NCI-H2081 (cell line): ENCODE measurements at regions not wholly inside any gene's neighbourhood (a gene's known extent, or its start where the extent isn't known, plus 50 kb on each side); places are given as distances from the start of the nearest gene placed in this dataset.
"Not testable (repeated sequence)": the region's sequence is repeated elsewhere in the genome, so short reads cannot be mapped to it uniquely, and the experiment has no call there.

Experiments used
- DNase-seq, 2 experiments: peaks; one replicate each; lab custom pipeline; 2025; lab: John Stamatoyannopoulos, UW

GRCh38 chr10:20492447-20492846, 404.7 kb downstream of the NEBL start:
- no peak for DNase-seq

DNA sequence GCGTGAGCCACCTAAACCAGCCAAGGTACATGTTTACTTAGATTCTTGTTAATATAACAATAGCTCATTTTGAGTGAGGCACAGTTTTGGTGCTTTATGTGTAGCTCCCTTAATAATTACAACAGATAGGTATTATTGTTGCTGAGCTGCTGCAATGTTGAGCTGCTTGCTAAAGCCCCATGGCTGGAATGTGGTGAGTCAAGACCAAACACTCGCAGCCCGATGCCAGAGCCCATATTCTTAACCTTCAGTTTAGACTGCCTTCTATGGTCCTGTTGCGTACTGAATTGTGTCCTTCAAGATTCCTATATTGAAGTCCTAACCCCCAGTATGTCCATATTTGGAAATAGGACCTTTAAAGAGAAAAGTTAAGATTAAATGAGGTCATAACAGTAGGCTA, 407.1 kb downstream of the NEBL start:
- DNase-seq, result no peak

DNA sequence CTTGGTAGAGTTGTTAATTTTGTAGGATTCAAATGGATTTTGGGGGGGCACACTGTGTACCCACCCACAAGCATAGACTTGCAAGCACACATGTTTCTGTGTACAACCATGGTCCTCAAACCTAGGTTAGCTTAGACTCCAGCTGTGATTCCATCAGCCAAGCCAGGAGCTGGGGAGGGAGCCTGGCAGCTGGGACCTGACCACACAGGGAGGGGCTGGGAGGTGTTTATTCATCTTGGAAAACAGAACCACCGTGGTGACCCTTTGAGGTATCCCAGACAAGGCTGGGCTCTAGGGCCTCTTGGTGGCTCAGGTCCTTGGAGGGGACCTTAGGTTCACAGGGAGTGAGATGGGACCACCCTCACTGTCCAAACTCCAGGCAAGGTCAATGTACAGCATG, 410.3 kb downstream of the NEBL start:
- no peak for DNase-seq

- no peak for DNase-seq
These were observed 411.6 kb downstream of the NEBL start for GRCh38 chr10:20485554-20485953.

DNA sequence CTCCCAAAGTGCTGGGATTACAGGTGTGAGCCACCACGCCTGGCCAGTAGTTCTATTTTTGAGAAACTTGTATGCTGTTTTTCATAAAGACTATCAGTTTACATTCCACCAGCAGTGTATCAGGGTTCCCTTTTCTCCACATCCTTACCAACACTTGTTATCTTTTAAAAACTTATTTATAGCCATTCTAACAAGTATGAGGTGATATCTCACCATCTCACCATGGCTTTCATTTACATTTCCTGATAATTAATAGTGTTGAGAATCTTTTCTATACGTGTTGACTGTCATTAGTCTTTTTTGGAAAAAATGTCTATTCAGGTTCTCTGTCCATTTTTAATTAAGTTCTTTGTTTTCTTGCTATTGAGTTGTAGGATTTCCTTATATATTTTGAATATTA, 416.1 kb downstream of the NEBL start:
- no peak for DNase-seq

- not testable (repeated sequence) for DNase-seq
These were observed 416.5 kb downstream of the NEBL start for GRCh38 chr10:20480575-20480974.

GRCh38 chr10:20474064-20474463, 423.0 kb downstream of the NEBL start:
- DNase-seq, result no peak

GRCh38 chr10:20473023-20473760, 423.9 kb downstream of the NEBL start:
- DNase-seq, result no peak

- no peak for DNase-seq
These were observed 430.4 kb downstream of the NEBL start for GRCh38 chr10:20466731-20467130.

DNA sequence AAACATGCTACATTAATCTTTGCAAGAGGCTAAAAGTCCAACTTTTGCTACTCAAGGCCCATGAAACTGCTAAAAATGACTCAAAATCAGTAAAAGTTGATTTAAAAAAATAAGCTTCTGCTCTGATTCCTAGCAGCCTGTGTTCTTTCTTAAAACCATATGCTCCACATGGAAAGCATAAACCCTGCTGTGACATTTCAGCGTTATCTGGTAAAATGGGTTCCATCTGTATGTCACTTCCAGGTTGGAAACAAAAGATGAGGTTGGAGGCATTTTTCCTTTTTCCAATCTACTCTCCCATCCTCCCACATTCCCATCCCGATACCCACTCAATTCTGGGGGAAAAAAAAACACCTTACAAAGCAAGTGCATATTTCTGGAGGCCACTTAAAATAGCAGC, 439.5 kb downstream of the NEBL start:
- no peak for DNase-seq

DNA sequence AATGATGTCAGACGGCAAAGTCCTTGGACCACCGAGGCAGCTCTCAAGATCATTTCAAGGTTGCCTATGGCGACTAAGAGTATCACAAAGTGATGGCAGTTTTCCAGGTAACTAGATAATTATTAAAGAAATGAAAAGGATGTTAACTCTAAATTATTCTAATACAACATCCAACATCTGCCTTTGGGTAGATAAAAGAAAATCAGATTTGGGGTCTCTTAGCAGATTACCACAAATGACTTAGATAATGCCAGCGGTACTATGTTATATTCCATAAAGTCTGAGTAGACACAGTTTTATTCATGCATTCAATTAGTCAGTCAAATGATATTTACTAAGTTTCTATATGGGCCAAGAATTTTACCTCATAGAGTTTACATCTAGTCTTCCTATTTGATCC, 441.3 kb downstream of the NEBL start:
- DNase-seq, result no peak

- DNase-seq, result no peak
These were observed 442.8 kb downstream of the NEBL start for GRCh38 chr10:20454331-20454730.

DNA sequence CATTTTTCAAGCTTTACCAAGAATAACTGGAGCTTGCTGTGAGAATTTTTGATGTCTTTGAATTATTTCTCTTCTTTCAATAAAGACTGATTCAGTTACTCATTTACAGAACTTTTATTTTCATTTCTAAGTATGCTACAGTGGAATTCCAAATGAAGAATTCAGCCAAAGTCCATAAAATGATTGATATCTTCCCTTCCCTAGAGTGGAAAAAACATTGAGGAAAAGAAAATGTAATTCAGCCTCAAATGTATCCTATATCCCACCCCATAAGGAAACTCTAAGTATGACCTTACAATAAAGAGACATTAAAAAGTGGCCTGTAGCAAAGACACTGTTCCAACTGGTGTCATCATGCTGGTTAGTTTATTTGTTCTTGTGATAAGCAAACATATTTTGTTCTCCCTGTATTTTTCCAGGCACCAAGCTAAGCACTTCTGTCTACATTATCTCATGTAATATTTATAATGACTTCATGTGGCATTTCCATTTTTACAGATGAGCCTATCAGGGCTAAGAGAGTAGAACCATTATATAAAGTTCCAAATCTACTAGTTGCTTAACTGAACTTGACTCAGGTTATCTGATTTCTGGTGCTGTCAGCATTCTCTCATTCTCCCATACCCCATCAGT, 450.4 kb downstream of the NEBL start:
- no peak for DNase-seq

GRCh38 chr10:20443094-20443493, 454.0 kb downstream of the NEBL start:
- peak in 1 of 2 experiments; percentile 18 for DNase-seq

- DNase-seq, result no peak
These were observed 467.4 kb downstream of the NEBL start for GRCh38 chr10:20429742-20430141.

GRCh38 chr10:20427821-20428220, 469.3 kb downstream of the NEBL start:
- no peak for DNase-seq

- no peak for DNase-seq
These were observed 478.8 kb downstream of the NEBL start for GRCh38 chr10:20418286-20418685.

DNA sequence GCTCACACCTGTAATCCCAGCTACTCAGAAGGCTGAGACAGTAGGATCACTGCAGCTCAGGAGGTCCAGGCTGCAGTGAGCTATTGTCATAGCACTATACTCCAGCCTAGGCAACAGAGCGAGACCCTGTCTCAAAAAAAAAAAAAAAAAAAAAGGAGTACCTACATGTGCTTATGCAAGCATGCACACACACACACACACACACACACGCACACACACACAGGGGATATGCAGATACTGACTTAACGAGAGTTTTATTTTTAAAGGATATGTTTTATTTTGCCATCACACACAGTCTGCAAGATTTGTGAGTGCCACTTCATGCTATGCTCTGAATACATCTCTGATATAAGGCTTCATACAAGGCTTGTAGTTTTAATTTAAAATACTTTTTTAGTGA, 479.3 kb downstream of the NEBL start:
- DNase-seq, result no peak

DNA sequence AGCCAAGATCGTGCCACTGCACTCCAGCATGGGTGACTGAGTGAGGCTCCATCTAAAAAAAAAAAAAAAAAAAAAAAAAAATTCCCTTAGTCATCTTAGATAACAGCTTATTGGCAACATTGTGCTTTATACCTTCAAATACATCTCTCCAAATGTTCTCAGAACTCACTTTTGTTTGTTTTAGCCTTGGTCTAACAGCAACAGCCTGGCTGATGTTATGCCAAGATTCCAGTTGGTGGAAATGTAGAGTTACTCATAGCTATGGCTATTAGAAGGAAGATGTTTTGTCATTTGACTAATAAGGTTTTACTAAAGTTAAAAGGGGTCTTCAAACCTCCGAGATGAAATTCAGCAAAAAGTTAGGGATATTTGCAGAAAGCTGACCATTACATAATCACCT, 481.4 kb downstream of the NEBL start:
- no peak for DNase-seq

DNA sequence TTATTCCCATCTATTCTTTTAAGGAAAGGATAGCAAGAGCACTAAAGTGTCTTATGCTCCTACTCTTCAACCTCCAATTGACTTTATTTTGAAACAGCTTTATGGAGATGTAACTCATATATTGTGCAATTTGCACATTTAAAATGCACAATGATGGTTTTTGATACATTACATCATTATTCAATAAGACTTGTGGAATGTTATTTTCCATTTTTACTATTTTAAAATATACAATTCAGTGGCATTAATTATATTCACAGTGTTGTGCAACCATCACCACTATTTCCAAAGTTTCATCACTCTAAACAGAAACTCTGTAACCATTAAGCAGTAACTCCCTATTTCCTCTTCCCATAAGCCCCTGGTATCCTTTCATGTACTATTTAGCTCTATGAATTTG, 489.8 kb downstream of the NEBL start:
- no peak for DNase-seq

DNA sequence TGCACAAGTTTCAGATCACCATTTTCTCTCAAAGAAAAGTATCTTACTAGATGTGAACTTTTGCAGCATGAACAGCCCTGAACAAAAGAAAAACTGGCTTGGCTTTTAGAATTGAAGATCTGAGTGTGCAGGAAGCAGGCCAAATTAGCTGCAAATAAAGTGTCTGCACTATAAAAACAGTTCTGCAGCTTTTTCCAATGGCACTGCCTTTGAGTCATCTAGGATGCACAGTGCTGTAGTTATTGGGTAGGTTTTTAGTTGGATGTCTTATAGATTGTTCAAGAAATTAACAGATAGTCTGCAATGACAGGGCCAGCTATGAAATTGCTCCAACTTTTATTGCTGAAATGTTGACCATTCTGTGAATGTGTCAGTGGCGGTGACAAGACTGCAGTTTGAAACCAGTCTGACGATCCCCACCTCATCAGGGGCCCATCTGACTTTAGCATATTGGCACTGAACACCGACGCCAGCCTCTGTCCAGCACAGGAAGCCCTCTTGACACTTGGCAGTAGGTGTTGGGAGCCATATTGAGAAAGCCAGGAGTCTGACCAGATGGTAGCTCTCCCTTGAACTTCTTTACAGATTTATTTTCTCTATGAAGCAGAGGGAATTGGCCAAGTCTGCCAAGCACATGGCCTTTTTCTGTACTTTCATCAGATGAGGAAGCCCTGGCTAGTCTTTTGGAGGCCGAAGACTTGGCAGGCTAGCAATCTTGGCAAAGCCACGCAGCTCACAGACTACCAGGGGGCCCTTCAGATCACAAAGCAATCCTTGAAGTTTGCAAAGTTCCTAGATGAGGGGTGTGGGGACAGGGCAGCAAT, 490.6 kb downstream of the NEBL start:
- no peak for DNase-seq

DNA sequence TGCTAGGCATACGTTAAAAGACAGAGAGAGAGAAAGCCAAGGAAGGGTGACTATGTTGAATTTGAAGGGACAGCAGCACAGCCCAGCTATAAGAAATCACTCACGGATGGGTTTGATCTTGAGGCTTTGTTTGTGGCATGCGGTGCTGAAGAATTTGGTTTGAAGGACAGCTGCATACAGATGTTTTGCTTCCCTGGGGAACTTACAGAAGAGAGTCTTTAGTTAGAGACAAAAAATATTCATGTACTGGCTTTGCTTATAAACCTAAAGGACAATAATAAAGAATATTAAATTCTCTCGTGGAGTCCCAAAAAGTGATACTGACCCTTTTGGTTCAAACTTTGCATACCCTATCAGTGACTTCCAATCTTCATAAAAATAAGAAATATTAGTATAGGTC, 491.4 kb downstream of the NEBL start:
- DNase-seq, result no peak

- no peak for DNase-seq
These were observed 492.1 kb downstream of the NEBL start for GRCh38 chr10:20405050-20405449.
